ENCODE measurements at regions not wholly inside any gene's neighbourhood (a gene's known extent, or its start where the extent isn't known, plus 50 kb on each side); places are given as distances from the start of the nearest gene placed in this dataset.
"Not testable (repeated sequence)": the region's sequence is repeated elsewhere in the genome, so short reads cannot be mapped to it uniquely, and the experiment has no call there.

DNA sequence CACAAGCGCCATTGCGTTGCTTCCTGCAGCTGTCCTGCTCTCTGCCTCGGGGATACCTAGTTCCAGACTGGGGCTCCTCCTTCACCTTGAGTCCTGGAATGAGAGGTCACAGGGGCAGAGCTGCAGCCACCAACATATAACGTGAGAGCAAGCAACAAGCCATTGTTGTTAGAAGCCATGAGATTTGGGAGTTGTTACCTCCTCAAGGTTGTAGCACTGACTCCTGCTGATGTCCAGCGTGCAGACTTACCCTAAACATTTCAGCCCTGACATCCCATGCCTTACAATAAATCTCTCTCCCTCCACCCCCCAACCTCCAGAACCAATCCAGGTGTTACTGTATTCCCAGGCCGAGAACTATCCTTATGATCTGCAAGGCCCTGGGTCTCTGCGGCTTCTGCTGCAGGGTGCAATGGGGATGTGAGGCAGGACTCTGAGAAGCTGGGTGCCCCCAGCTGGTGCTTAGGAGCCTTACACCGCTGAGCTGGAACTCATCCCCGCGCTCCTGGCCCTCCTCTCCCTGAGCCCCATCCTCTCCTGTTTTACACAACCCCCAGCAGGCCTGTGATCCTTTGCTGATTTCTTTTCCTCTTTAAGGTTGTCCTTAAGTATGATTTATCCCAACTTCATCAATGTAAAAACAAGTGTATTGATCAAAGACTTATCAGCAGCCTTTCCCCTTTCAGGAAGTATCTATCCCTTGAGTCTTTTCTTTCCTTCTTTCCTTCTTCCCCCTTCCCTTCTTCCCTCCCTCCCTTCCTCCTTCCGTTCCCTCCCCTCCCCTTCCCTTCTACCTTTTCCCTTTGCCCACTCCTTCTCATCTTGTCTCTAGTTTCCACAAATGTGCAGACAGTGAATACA, 84.2 kb upstream of the ABHD2 start:
- Mint-ChIP-seq H3K4me1 (peaks cover 16 to 21% of the 10 kb centered on the region in 2 donors), H3K36me3 (no peaks in the 10 kb centered on the region), H3K27me3 (ENCODE audit: low read depth in 3 of 3) (peaks cover 4 to 13% (median 5%) of the 10 kb centered on the region in 3 donors), H3K27ac (peak overlapping the region in 1 of 6 donors; percentile 22), H3K4me3 (no peak overlapping the region), H3K9me3 (no peaks in the 10 kb centered on the region)
- DNase-seq, result no peak

DNA sequence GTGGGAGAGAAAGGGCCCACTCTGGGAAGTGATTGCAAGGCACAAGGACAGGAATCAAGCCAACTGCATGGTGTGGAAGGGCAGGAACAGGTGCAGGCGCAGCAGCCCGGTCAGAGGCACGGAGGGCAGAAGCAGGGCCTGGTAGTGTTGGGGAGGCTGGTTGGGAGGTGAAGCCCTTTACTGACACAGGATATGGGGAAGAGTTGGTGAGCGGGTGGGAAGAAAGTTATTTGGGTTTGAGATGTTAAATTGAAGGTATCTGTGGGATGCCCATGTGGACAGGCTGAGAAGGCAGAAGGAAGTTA, 83.6 kb upstream of the ABHD2 start:
- DNase-seq, result no peak
- H3K27me3 Mint-ChIP-seq (ENCODE audit: low read depth in 3 of 3), result peaks cover 4 to 14% (median 5%) of the 10 kb centered on the region in 3 donors
- no peak overlapping the region for H3K27ac Mint-ChIP-seq
- H3K4me1 Mint-ChIP-seq, result peaks cover 16 to 21% of the 10 kb centered on the region in 2 donors
- no peak overlapping the region for H3K4me3 Mint-ChIP-seq
- no peaks in the 10 kb centered on the region for H3K9me3 Mint-ChIP-seq
- H3K36me3 Mint-ChIP-seq, result no peaks in the 10 kb centered on the region

DNA sequence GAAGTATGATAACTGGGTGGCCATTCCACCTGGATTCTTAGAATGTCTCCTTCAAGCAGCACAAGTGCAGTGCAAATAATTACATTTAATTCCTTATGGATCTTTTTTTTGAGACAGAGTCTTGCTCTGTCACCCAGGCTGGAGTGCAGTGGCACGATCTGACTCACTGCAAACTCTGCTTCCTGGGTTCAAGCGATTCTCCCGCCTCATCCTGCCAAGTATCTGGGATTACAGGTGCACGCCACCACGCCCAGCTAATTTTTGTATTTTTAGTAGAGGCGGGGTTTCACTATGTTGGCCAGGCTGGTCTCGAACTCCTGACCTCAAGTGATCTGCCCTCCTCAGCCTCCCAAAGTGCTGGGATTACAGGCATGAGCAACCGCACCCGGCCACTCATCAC, 80.7 kb upstream of the ABHD2 start:
- H3K4me1 Mint-ChIP-seq, H3K27ac Mint-ChIP-seq, H3K4me3 Mint-ChIP-seq, H3K36me3 Mint-ChIP-seq, H3K9me3 Mint-ChIP-seq, DNase-seq: not testable (repeated sequence)
- H3K27me3 Mint-ChIP-seq (ENCODE audit: low read depth in 3 of 3), result peaks cover 2 to 14% (median 9%) of the 10 kb centered on the region in 3 donors

DNA sequence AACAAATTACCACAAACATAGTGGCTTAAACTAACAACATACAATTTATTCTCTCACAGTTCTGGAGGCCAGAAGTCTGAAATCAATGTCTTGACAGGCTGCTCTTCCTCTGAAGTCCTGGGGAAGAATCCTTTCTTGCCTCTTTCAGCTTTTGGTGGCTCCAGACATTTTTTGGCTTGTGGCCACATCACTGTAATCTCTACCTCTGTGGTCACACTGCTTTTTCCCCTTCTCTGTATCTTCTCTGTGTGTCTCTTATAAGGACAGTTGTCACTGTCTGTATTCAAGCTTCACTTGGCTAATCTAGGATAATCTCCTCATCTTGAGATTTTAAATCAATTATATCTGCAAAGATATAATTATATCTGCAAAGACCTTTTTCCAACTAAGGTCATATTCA, 80.3 kb upstream of the ABHD2 start:
- H3K27me3 Mint-ChIP-seq (ENCODE audit: low read depth in 3 of 3), result peaks cover 2 to 11% (median 9%) of the 10 kb centered on the region in 3 donors
- no peaks in the 10 kb centered on the region for H3K9me3 Mint-ChIP-seq
- peaks cover 1% of the 10 kb centered on the region in 2 donors for H3K4me1 Mint-ChIP-seq
- no peak overlapping the region for H3K27ac Mint-ChIP-seq
- H3K4me3 Mint-ChIP-seq, result no peak overlapping the region
- DNase-seq, result no peak
- peaks cover 0 to 3% (median 0%) of the 10 kb centered on the region in 3 donors for H3K36me3 Mint-ChIP-seq

DNA sequence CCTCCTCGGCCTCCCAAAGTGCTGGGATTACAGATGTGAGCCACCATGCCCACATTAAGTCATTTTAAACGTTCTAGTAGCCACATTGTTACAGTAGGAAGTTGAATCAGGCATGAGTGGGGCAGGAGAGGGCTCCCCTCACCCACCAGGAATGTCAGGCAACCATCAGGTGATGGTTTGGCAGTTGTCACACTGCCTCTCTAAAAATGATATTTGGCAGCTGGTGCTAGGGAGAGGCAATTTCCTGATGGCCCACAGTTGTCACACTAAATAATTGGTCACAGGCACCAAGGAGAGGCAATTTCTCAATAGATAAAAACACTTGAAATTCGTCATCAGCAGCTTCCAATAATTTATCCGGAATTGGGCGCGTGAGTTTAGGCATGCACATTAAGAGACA, 79.2 kb upstream of the ABHD2 start:
- no peak for DNase-seq
- no peaks in the 10 kb centered on the region for H3K4me1 Mint-ChIP-seq
- H3K27ac Mint-ChIP-seq, result no peak overlapping the region
- peaks cover 4 to 9% (median 8%) of the 10 kb centered on the region in 3 donors for H3K27me3 Mint-ChIP-seq (ENCODE audit: low read depth in 3 of 3)
- H3K4me3 Mint-ChIP-seq, result no peak overlapping the region
- H3K36me3 Mint-ChIP-seq, result peaks cover 0 to 3% (median 0%) of the 10 kb centered on the region in 3 donors
- H3K9me3 Mint-ChIP-seq, result no peaks in the 10 kb centered on the region

DNA sequence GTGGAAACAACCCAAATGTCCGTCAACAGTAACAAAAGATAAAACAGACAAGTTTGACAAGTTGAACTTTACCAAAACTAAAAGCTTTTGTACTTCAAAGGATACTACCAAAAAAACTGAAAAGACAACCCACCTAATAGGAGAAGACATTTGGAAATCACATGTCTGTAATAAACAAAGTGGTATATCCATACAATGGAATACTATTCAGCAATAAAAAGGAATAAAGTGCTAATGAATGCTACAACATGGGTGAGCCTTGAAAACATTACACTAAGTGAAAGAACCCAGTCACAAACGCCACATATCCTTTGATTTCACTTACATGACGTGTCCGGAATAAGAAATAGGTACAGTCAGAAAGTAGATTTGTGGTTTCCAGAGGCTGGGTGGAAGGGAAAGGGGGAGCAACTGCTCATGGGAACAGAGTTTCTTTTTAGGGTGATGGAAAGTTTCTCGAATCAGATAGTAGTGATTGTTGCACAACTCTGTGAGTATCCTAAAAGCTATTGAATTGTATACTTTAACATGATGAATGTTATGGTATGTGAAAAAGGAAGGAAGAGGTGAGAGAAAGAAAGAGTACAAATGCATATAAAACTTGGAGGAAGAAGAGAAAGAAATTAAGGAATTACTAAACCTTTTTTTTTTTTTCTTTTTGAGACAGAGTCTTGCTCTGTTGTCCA, 72.7 kb upstream of the ABHD2 start:
- Mint-ChIP-seq H3K27me3 (ENCODE audit: low read depth in 3 of 3) (peaks cover 7 to 35% (median 12%) of the 10 kb centered on the region in 3 donors), H3K27ac (no peak overlapping the region)

DNA sequence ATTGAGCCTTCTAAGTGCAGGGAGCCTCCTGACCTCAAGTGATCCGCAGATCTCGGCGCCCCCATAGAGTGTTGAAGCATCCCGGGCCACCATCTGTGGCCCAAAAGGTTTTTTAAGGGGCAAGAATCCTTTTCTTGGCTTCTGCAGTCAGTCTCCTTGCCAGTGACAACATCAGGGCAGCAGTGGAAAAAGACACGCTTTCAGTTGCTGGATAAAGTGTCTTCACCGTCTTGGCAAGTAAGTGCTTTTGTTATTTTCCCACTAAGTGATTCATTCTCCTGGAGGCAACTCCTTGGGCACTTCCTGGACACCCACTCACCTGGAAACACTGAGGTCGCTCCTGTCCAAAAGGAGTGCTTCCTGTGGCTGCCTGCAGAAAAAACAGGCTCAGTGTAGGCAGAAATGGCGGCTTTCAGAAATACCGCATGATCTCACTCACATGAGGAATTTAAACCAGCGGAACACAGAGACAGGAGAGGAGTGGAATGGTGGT, 71.7 kb upstream of the ABHD2 start:
- Mint-ChIP-seq H3K9me3 (peaks cover 0 to 3% (median 0%) of the 10 kb centered on the region in 6 donors), H3K27ac (no peak overlapping the region), H3K27me3 (ENCODE audit: low read depth in 3 of 3) (peaks cover 7 to 31% (median 12%) of the 10 kb centered on the region in 3 donors), H3K4me1 (peaks cover 15 to 17% of the 10 kb centered on the region in 2 donors), H3K36me3 (peaks cover 0 to 3% (median 0%) of the 10 kb centered on the region in 3 donors), H3K4me3 (peak overlapping the region in 2 of 5 donors; percentile 14 to 19)
- no peak for DNase-seq

More for the DNA sequence above, 72.7 kb upstream of the ABHD2 start:
- Mint-ChIP-seq H3K36me3 (peaks cover 0 to 3% (median 0%) of the 10 kb centered on the region in 3 donors), H3K9me3 (peaks cover 0 to 3% (median 0%) of the 10 kb centered on the region in 6 donors), H3K4me1 (peaks cover 15 to 17% of the 10 kb centered on the region in 2 donors), H3K4me3 (no peak overlapping the region)
- no peak for DNase-seq

DNA sequence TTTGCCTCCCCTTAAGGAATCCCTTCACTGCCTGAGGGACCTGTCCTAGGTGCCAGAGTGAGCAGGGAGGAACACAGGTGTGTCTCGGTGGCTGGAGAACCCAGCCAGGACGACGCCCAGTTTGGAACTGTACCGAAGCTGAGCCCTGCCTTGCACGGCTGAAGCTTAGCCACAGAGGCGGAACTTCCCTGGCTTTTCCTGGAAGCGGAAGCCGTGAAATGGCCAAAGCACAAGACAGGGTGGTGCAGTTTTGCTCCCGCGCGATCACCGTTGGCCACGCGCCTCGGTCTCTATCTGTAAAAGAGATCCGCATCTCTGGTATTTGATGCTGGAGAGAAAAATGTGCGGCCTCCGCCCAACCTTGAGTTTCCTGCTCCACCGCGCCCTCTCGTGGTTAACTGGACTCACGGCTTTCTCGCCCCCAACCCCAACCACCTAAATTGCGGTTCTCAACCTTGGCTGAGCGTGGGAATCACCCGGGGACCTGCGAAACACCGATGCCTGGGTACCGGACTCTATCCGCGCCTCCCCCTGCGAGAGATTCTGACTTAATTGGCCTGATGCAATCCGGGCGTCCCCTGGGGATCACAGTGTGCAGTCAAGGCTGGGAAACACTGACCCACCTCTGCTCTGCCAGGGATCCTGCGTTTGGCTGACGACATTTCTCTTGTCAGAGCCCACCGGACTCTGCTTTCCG, 70.7 kb upstream of the ABHD2 start:
- Mint-ChIP-seq H3K27me3 (ENCODE audit: low read depth in 3 of 3) (peaks cover 5 to 34% (median 12%) of the 10 kb centered on the region in 3 donors), H3K9me3 (peaks cover 0 to 3% (median 0%) of the 10 kb centered on the region in 6 donors), H3K4me3 (peak overlapping the region; percentile 62 to 82 (median 74)), H3K4me1 (peaks cover 15 to 17% of the 10 kb centered on the region in 2 donors), H3K36me3 (peaks cover 0 to 1% (median 0%) of the 10 kb centered on the region in 3 donors), H3K27ac (peak overlapping the region in 3 of 6 donors; percentile 44 to 73 (median 67))
- DNase-seq, result peak; percentile 75 to 76 (median 76)

DNA sequence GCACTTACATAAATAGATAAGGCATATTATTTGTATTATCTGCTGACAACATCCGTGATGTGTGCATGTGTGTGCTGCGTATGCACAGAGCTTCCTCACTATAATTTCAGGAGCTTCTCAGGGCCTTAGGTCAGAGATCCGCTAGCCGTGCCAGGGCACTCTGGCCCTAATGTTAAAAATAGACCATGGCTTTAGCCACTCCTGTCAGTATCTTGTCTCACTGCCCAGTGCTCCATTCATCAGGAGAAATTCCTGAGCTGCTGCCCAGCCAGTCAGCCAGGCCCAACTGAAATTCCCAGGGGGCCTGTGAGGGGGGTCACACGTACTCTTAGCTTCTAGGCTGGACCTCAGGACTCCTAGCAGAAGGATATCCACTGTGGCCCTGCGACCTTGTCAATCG, 70.0 kb upstream of the ABHD2 start:
- H3K4me3 Mint-ChIP-seq, result peak overlapping the region in 4 of 5 donors; percentile 66 to 82 (median 74)
- no peaks in the 10 kb centered on the region for H3K36me3 Mint-ChIP-seq
- peaks cover 6 to 34% (median 12%) of the 10 kb centered on the region in 3 donors for H3K27me3 Mint-ChIP-seq (ENCODE audit: low read depth in 3 of 3)
- peaks cover 0 to 3% (median 0%) of the 10 kb centered on the region in 6 donors for H3K9me3 Mint-ChIP-seq
- H3K4me1 Mint-ChIP-seq, result peaks cover 15 to 17% of the 10 kb centered on the region in 2 donors
- H3K27ac Mint-ChIP-seq, result peak overlapping the region in 1 of 6 donors; percentile 67
- no peak for DNase-seq

DNA sequence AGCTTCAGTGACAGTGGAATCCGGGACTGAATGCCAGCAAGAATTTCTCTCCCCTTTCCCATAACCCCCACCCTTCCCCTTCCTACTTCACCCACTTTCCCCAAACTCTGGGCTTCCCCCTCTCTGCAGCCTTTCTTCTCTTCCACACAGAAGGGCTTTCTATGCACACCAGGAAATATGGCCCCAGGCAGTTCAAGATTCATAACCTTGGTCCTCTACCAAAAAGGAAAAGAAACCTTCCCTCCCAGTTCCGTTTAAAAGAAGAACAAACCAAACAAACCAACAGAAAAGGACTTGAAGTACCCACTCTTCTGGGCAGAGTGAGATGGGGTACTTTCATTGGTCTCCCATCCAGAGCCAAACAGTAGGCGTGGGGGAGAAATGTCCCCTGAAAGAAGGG, 68.8 kb upstream of the ABHD2 start:
- no peak for DNase-seq
- peaks cover 15 to 17% of the 10 kb centered on the region in 2 donors for H3K4me1 Mint-ChIP-seq
- H3K27me3 Mint-ChIP-seq (ENCODE audit: low read depth in 3 of 3), result peaks cover 4 to 33% (median 12%) of the 10 kb centered on the region in 3 donors
- peak overlapping the region in 1 of 6 donors; percentile 33 for H3K27ac Mint-ChIP-seq
- H3K36me3 Mint-ChIP-seq, result no peaks in the 10 kb centered on the region
- peaks cover 0 to 3% (median 0%) of the 10 kb centered on the region in 6 donors for H3K9me3 Mint-ChIP-seq
- no peak overlapping the region for H3K4me3 Mint-ChIP-seq

DNA sequence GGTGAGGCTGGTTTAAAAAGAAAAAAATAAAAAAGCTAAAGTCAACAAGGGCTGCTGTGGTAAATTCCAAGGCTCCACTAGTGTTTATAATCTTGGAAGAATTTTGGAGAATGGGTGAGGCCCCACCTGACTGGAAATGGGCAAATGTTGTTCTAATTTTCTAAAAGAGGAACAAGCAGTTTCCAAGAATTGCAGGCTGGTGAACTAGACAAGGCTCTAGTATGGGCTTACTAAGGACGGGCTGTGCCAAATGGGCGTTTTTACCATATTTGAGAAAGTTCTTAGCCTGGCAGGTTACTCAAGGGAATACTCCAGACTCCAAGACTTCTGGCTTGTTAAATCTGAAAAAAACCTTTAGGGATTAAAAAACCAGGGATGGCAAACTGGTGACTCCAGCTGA, 67.0 kb upstream of the ABHD2 start:
- no peak for DNase-seq
- Mint-ChIP-seq H3K4me1 (peaks cover 15 to 17% of the 10 kb centered on the region in 2 donors), H3K9me3 (peaks cover 0 to 2% (median 0%) of the 10 kb centered on the region in 6 donors), H3K36me3 (no peaks in the 10 kb centered on the region), H3K27me3 (ENCODE audit: low read depth in 3 of 3) (peaks cover 4 to 24% (median 9%) of the 10 kb centered on the region in 3 donors), H3K27ac (no peak overlapping the region), H3K4me3 (no peak overlapping the region)

DNA sequence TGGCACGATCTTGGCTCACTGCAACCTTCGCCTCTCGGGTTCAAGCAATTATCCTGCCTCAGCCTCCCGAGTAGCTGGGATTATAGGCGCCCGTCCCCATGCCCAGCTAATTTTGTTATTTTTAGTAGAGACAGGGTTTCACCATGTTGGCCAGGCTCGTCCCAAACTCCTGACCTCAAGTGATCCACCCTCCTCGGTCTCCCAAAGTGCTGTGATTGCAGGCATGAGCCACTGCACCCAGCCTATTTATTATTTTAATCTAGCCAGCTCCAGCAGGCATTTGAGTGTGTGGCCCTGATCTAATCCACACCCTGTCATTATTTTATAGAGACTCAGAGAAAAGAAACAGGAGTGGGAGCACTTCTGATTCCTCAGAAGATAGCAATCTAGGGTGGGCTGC, 66.4 kb upstream of the ABHD2 start:
- not testable (repeated sequence) for H3K4me3 Mint-ChIP-seq, DNase-seq, H3K9me3 Mint-ChIP-seq, H3K36me3 Mint-ChIP-seq, H3K27ac Mint-ChIP-seq
- H3K27me3 Mint-ChIP-seq (ENCODE audit: low read depth in 3 of 3), result peaks cover 3 to 19% (median 9%) of the 10 kb centered on the region in 3 donors
- H3K4me1 Mint-ChIP-seq, result peaks cover 10 to 12% of the 10 kb centered on the region in 2 donors

DNA sequence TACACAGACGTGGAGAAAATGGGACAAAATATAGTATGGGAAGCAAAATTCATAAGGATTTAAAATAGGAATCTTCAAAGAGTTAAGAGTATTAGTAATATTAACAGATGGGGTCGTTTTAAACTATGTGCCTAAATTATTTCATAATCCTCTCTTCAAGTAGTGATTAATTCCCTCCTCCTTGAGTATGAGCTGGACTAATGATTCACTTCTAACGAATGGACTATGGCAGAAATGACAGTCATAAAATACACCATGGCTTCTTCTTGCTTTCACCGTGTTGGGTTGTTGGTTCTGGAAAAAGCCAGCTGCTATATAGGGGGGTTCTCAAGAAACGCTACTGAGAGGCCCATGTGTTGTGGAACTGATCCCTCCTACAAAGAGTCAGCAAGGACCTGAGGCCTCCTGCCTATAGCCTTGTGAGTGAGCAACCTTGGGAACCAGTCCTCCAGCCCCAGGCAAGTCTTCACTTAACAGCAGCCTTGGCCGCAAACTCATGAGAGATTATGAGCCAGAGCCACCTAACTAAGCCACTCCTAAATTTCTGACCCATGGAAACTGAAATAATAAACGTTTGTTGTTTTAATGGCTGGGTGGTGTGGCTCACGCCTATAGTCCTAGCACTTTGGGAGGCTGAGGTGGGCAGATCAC, 64.8 kb upstream of the ABHD2 start:
- no peaks in the 10 kb centered on the region for H3K36me3 Mint-ChIP-seq
- no peak overlapping the region for H3K4me3 Mint-ChIP-seq
- peaks cover 0 to 3% (median 0%) of the 10 kb centered on the region in 6 donors for H3K9me3 Mint-ChIP-seq
- DNase-seq, result no peak
- H3K4me1 Mint-ChIP-seq, result no peaks in the 10 kb centered on the region
- no peak overlapping the region for H3K27ac Mint-ChIP-seq
- peaks cover 3 to 11% (median 4%) of the 10 kb centered on the region in 3 donors for H3K27me3 Mint-ChIP-seq (ENCODE audit: low read depth in 3 of 3)
